ENCODE measurements at regions not wholly inside any gene's neighbourhood (a gene's known extent, or its start where the extent isn't known, plus 50 kb on each side); places are given as distances from the start of the nearest gene placed in this dataset.

DNA sequence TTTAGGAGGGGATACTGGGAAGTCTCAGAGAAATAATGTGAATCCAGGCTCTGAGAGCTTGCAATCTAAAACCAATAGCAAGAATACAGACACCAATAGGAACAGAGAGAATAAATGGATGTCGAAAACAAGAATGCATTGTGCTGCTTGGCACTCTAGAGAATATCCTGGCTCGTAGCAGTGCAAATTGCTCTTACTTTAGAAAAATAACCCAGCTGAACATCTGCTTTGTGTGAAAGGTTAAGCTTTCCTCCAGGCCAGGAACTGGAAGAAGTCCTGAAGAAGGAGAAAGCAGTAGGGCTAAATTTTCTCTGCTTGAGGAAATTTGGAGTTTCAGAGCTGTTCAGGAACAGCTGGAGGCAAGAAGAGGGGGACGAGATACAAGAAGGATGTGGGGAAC is 382.3 kb downstream of the HHIPL2 start:
- Histone ChIP-seq H3K4me3 (replicated peaks; ENCODE audit: low read depth, low read length) (no peak overlapping the region), H3K36me3 (ENCODE audit: control insufficient read depth, insufficient read depth, low read length) (no peaks in the 10 kb centered on the region), H3K27me3 (replicated peaks; ENCODE audit: control insufficient read depth, insufficient read depth, low read length) (no peaks in the 10 kb centered on the region)
- TF ChIP-seq, protein P1, sequence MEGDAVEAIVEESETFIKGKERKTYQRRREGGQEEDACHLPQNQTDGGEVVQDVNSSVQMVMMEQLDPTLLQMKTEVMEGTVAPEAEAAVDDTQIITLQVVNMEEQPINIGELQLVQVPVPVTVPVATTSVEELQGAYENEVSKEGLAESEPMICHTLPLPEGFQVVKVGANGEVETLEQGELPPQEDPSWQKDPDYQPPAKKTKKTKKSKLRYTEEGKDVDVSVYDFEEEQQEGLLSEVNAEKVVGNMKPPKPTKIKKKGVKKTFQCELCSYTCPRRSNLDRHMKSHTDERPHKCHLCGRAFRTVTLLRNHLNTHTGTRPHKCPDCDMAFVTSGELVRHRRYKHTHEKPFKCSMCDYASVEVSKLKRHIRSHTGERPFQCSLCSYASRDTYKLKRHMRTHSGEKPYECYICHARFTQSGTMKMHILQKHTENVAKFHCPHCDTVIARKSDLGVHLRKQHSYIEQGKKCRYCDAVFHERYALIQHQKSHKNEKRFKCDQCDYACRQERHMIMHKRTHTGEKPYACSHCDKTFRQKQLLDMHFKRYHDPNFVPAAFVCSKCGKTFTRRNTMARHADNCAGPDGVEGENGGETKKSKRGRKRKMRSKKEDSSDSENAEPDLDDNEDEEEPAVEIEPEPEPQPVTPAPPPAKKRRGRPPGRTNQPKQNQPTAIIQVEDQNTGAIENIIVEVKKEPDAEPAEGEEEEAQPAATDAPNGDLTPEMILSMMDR (IDR thresholded peaks at IDR 0.05; ENCODE audit: insufficient read depth, low read length, poor library complexity, severe bottlenecking): no peak
- no peak for DNase-seq (ENCODE audit: extremely low read depth, insufficient read length)

DNA sequence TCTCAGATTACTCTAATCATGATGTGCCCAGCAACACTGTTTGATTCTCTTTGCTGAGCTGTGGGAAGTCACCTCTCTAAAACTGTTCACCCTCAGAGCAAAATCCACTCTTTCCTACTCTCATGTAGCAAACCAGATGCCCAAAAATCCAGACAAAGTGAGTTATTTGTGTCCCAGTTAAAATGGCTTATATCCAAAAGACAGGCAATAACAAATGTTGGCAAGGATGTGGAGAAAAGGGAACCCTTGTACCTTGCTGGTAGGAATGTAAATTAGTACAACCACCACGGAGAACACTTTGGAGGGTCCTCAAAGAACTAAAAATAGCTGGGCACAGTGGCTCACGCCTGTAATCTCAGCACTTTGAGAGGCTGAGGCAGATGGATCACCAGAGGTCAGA is 384.0 kb downstream of the HHIPL2 start:
- TF ChIP-seq, protein P1 (IDR thresholded peaks at IDR 0.05; ENCODE audit: insufficient read depth, low read length, poor library complexity, severe bottlenecking): no peak

DNA sequence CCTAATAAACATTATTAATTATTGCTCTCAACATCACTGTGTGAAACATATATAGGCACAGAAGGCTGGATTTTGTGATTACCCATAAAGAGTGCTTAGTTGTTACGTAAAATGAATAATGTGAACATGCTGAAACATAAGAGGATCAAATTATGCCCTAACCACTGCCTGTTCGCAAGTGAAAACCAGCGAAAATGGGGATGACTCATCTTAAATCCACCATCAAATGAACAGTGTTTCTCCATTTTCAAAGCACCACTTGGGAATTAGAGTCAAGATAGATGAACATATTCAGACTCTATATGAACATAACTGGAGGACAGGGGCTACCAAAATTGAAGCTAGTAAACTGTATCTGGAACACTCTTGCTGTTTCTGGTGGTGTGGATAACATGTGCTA is 386.2 kb downstream of the HHIPL2 start:
- Histone ChIP-seq H3K27me3 (replicated peaks; ENCODE audit: control insufficient read depth, insufficient read depth, low read length) (no peaks in the 10 kb centered on the region), H3K36me3 (ENCODE audit: control insufficient read depth, insufficient read depth, low read length) (no peaks in the 10 kb centered on the region), H3K4me3 (replicated peaks; ENCODE audit: low read depth, low read length) (no peak overlapping the region)
- DNase-seq (ENCODE audit: extremely low read depth, insufficient read length): no peak
- TF ChIP-seq, protein P1 (IDR thresholded peaks at IDR 0.05; ENCODE audit: insufficient read depth, low read length, poor library complexity, severe bottlenecking): no peak

More for the DNA sequence above, 384.0 kb downstream of the HHIPL2 start:
- no peak for DNase-seq (ENCODE audit: extremely low read depth, insufficient read length)
- no peaks in the 10 kb centered on the region for H3K36me3 ChIP-seq (ENCODE audit: control insufficient read depth, insufficient read depth, low read length)
- H3K27me3 ChIP-seq (replicated peaks; ENCODE audit: control insufficient read depth, insufficient read depth, low read length): no peaks in the 10 kb centered on the region
- H3K4me3 ChIP-seq (replicated peaks; ENCODE audit: low read depth, low read length): no peak overlapping the region

- no peak for DNase-seq (ENCODE audit: extremely low read depth, insufficient read length)
- TF ChIP-seq, protein P1 (IDR thresholded peaks at IDR 0.05; ENCODE audit: insufficient read depth, low read length, poor library complexity, severe bottlenecking): no peak
- H3K27me3 ChIP-seq (replicated peaks; ENCODE audit: control insufficient read depth, insufficient read depth, low read length): no peaks in the 10 kb centered on the region
- no peak overlapping the region for H3K4me3 ChIP-seq (replicated peaks; ENCODE audit: low read depth, low read length)
- H3K36me3 ChIP-seq (ENCODE audit: control insufficient read depth, insufficient read depth, low read length): no peaks in the 10 kb centered on the region
These were observed 390.3 kb downstream of the HHIPL2 start for GRCh38 chr1:222157612-222158011.

DNA sequence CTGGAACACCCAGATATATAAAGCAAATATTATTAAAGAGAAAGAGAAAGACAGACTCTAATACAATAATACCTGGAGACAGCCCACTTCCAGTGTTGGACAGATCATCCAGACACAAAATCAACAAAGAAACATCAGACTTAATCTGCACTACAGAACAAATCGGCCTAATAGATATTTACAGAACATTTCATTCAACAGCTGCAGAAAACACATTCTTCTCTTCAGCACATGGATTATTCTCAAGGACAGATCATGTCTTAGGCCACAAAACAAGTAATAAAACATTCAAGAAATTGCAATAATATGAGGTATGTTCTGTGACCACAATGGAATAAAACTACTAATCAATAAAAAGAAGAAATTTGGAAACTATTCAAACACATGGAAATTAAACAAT is 398.3 kb upstream of the DUSP10 start:
- TF ChIP-seq, protein P1 (IDR thresholded peaks at IDR 0.05; ENCODE audit: insufficient read depth, low read length, poor library complexity, severe bottlenecking): no peak
- H3K36me3 ChIP-seq (ENCODE audit: control insufficient read depth, insufficient read depth, low read length): no peaks in the 10 kb centered on the region
- DNase-seq (ENCODE audit: extremely low read depth, insufficient read length): no peak
- no peak overlapping the region for H3K4me3 ChIP-seq (replicated peaks; ENCODE audit: low read depth, low read length)
- H3K27me3 ChIP-seq (replicated peaks; ENCODE audit: control insufficient read depth, insufficient read depth, low read length): no peaks in the 10 kb centered on the region

- Histone ChIP-seq H3K27me3 (replicated peaks; ENCODE audit: control insufficient read depth, insufficient read depth, low read length) (no peaks in the 10 kb centered on the region), H3K36me3 (ENCODE audit: control insufficient read depth, insufficient read depth, low read length) (no peaks in the 10 kb centered on the region), H3K4me3 (replicated peaks; ENCODE audit: low read depth, low read length) (no peak overlapping the region)
- TF ChIP-seq, protein P1 (IDR thresholded peaks at IDR 0.05; ENCODE audit: insufficient read depth, low read length, poor library complexity, severe bottlenecking): no peak
- DNase-seq (ENCODE audit: extremely low read depth, insufficient read length): no peak
These were observed 396.2 kb upstream of the DUSP10 start for GRCh38 chr1:222138095-222138494.

All from GM06990 (cell line).